Right lobe of liver (tissue), 4 donors: ENCODE measurements at regions not wholly inside any gene's neighbourhood (a gene's known extent, or its start where the extent isn't known, plus 50 kb on each side); places are given as distances from the start of the nearest gene placed in this dataset.

Source experiments
- POLR2A ChIP-seq: fragments of 450-650 bp; IDR thresholded peaks from one replicate; pipeline ENCODE4 v1.6.1; 2017; ENCODE audit warnings: antibody characterized with exemption, mild to moderate bottlenecking
- TF ChIP-seq, protein P1 (sequence below), 4 donors: fragments of 200-600 bp in 3 of 4; fragments of 450-650 bp in 1 of 4; IDR thresholded peaks; one replicate each; pipeline versions ENCODE4 v1.5.1 to v1.8.0; 2016 to 2022; ENCODE audit warnings: antibody characterized with exemption in 4 of 4, mild to moderate bottlenecking in 2 of 4
- donor health status: DM: no; HTN: no; CAD: no.
- donor health status: DM: no; HTN: no; CAD: no.
- donor health status: DM: no; HTN: yes; CAD: no.

DNA sequence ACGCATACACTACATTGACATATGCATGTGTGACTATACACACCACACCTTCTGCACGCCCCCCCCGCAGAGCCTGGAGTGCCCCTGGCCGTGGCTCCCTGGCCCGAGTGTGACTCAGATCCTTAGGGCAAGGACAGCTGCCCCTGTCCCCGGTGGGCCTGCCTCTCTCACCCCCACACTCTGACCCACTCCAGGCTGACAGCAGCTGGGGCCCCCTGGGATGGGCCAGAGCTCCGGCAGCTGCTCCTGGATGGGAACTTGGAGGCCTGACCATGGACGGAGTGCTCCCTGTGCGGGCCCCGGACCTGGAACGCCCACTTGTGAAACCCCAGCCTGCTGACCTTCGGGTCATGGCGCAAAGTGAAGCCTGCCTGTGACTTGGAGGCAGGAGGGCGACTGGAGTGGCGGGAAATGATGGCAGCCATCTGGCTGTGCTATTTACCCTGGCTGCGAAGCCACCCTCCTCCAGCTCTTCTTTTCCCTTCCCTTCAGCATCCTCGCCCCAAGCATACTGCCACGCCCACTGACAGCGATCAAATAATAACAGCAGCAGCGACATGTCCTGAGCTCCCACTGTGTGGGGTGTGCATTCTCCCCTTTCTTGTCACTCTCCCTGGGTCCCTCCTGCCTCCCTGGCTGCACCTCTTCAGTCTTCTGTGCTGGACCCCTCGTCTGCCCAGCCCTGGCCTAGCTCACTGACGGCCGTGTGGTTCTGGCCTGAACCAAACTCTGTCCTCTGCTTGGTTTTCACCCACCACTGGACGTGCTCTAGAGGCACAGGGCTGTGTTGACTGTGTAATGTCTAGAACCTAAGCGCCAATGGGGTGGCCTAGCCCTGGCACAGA lies 90.7 kb upstream of the MEF2A start:
- TF ChIP-seq, protein P1, sequence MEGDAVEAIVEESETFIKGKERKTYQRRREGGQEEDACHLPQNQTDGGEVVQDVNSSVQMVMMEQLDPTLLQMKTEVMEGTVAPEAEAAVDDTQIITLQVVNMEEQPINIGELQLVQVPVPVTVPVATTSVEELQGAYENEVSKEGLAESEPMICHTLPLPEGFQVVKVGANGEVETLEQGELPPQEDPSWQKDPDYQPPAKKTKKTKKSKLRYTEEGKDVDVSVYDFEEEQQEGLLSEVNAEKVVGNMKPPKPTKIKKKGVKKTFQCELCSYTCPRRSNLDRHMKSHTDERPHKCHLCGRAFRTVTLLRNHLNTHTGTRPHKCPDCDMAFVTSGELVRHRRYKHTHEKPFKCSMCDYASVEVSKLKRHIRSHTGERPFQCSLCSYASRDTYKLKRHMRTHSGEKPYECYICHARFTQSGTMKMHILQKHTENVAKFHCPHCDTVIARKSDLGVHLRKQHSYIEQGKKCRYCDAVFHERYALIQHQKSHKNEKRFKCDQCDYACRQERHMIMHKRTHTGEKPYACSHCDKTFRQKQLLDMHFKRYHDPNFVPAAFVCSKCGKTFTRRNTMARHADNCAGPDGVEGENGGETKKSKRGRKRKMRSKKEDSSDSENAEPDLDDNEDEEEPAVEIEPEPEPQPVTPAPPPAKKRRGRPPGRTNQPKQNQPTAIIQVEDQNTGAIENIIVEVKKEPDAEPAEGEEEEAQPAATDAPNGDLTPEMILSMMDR (IDR thresholded peaks at IDR 0.05): no peak
- TF ChIP-seq POLR2A: no peak
